H9 (cell line): ENCODE measurements at regions not wholly inside any gene's neighbourhood (a gene's known extent, or its start where the extent isn't known, plus 50 kb on each side); places are given as distances from the start of the nearest gene placed in this dataset.

ENCODE experiments used
- DNase-seq: peaks from one replicate; pipeline ENCODE4 v3.0.0-alpha.2; 2017
- H2AFZ ChIP-seq: one replicate; pipeline ENCODE4 v1.6.1; 2013; ENCODE audit warnings: mild to moderate bottlenecking, low read length, control low read depth, moderate library complexity
- H2AK5ac ChIP-seq: 2 replicates; pipeline ENCODE4 v1.6.1; 2013; ENCODE audit warnings: low read length, control low read depth, mixed read lengths; ENCODE audit not compliant: insufficient read length
- H2BK120ac ChIP-seq: one replicate; pipeline ENCODE4 v1.6.1; 2013; ENCODE audit warnings: low read depth, mild to moderate bottlenecking, low read length, control low read depth, inconsistent platforms; ENCODE audit not compliant: poor library complexity, severe bottlenecking
- H2BK12ac ChIP-seq: 2 replicates; pipeline ENCODE4 v1.6.1; 2013; ENCODE audit warnings: low read length, control low read depth, mixed read lengths, low read depth; ENCODE audit not compliant: insufficient read length
- H2BK15ac ChIP-seq: 2 replicates; pipeline ENCODE4 v1.6.1; 2013; ENCODE audit warnings: low read depth, low read length, control low read depth
- H2BK20ac ChIP-seq: one replicate; pipeline ENCODE4 v1.6.1; 2013; ENCODE audit warnings: low read depth, mild to moderate bottlenecking, low read length, control low read depth, inconsistent platforms; ENCODE audit not compliant: poor library complexity, severe bottlenecking
- H2BK5ac ChIP-seq: 2 replicates; pipeline ENCODE4 v1.6.1; 2013; ENCODE audit warnings: low read length, control low read depth, mixed read lengths; ENCODE audit not compliant: insufficient read length
- H3K14ac ChIP-seq: 2 replicates; pipeline ENCODE4 v1.6.1; 2013; ENCODE audit warnings: low read length, control low read depth; ENCODE audit not compliant: insufficient read depth
- H3K18ac ChIP-seq: 2 replicates; pipeline ENCODE4 v1.6.1; 2013; ENCODE audit warnings: low read depth, mild to moderate bottlenecking, mixed read lengths, low read length, control low read depth; ENCODE audit not compliant: insufficient read length
- H3K23ac ChIP-seq: 2 replicates; pipeline ENCODE4 v1.6.1; 2013; ENCODE audit warnings: low read length, control low read depth, mixed read lengths, low read depth; ENCODE audit not compliant: insufficient read length
- H3K23me2 ChIP-seq: 2 replicates; pipeline ENCODE4 v1.6.1; 2013; ENCODE audit warnings: low read depth, mild to moderate bottlenecking, mixed read lengths, low read length, control low read depth; ENCODE audit not compliant: insufficient read length, poor library complexity, severe bottlenecking
- H3K27ac ChIP-seq: 2 replicates; pipeline ENCODE4 v1.5.1; 2013; ENCODE audit warnings: low read length, control low read depth, mixed read lengths, low read depth; ENCODE audit not compliant: insufficient read length
- H3K27me3 ChIP-seq: 2 replicates; pipeline ENCODE4 v1.6.1; 2013; ENCODE audit warnings: low read length, control low read depth, inconsistent platforms; ENCODE audit not compliant: insufficient read depth
- H3K4ac ChIP-seq: 2 replicates; pipeline ENCODE4 v1.6.1; 2013; ENCODE audit warnings: low read depth, mild to moderate bottlenecking, control low read depth, inconsistent platforms, low read length, moderate library complexity
- H3K4me1 ChIP-seq: 2 replicates; pipeline ENCODE4 v1.6.1; 2013; ENCODE audit warnings: low read length, control low read depth, inconsistent platforms; ENCODE audit not compliant: insufficient read depth
- H3K4me2 ChIP-seq: 2 replicates; pipeline ENCODE4 v1.6.1; 2013; ENCODE audit warnings: low read length, control low read depth, mixed read lengths; ENCODE audit not compliant: insufficient read length, insufficient read depth
- H3K56ac ChIP-seq: 2 replicates; pipeline ENCODE4 v1.6.1; 2013; ENCODE audit warnings: low read depth, mild to moderate bottlenecking, mixed read lengths, low read length, control low read depth; ENCODE audit not compliant: insufficient read length
- H3K79me1 ChIP-seq: 2 replicates; pipeline ENCODE4 v1.6.1; 2013; ENCODE audit warnings: low read depth, mild to moderate bottlenecking, moderate library complexity, low read length, control low read depth, inconsistent platforms; ENCODE audit not compliant: insufficient read depth, poor library complexity, severe bottlenecking
- H3K79me2 ChIP-seq: 2 replicates; pipeline ENCODE4 v1.6.1; 2013; ENCODE audit warnings: low read length, control low read depth, inconsistent platforms; ENCODE audit not compliant: insufficient read depth
- H3K9ac ChIP-seq: 2 replicates; pipeline ENCODE4 v1.6.1; 2013; ENCODE audit warnings: low read length, control low read depth, mixed read lengths; ENCODE audit not compliant: insufficient read length; ENCODE audit errors: extremely low read depth
- H3K9me3 ChIP-seq: one replicate; pipeline ENCODE4 v1.6.1; 2013; ENCODE audit warnings: low read depth, low read length, inconsistent platforms; ENCODE audit not compliant: control insufficient read depth
- H3T11ph ChIP-seq: one replicate; pipeline ENCODE4 v1.6.1; 2013; ENCODE audit warnings: mild to moderate bottlenecking, low read length, control low read depth, inconsistent platforms
- H4K20me1 ChIP-seq: one replicate; pipeline ENCODE4 v1.6.1; 2013; ENCODE audit not compliant: control insufficient read depth, insufficient read length, insufficient read depth
- H4K5ac ChIP-seq: 2 replicates; pipeline ENCODE4 v1.6.1; 2013; ENCODE audit warnings: low read depth, mild to moderate bottlenecking, mixed read lengths, low read length, control low read depth; ENCODE audit not compliant: insufficient read length
- H4K8ac ChIP-seq: replicated peaks from 2 replicates; pipeline ENCODE4 v1.6.1; 2013; ENCODE audit warnings: low read length, control low read depth, mixed read lengths, low read depth; ENCODE audit not compliant: insufficient read length
- H4K91ac ChIP-seq: 2 replicates; pipeline ENCODE4 v1.6.1; 2013; ENCODE audit warnings: low read depth, mild to moderate bottlenecking, moderate library complexity, mixed read lengths, low read length, control low read depth; ENCODE audit not compliant: insufficient read length
- H3K27ac Mint-ChIP-seq, 3 experiments: 2 replicates in 2 of 3; 3 replicates in 1 of 3; pipeline ENCODE4 v1.8.0; 2020 to 2021; ENCODE audit warnings: mixed read lengths in 3 of 3, mild to moderate bottlenecking in 1 of 3, moderate library complexity in 1 of 3
- H3K27me3 Mint-ChIP-seq: 2 replicates; pipeline ENCODE4 v1.8.0; 2021; ENCODE audit warnings: low read depth, mild to moderate bottlenecking, moderate library complexity, mixed read lengths
- H3K36me3 Mint-ChIP-seq, 3 experiments: 2 replicates in 2 of 3; 3 replicates in 1 of 3; pipeline ENCODE4 v1.8.0; 2020 to 2021; ENCODE audit warnings: low read depth in 3 of 3, mixed read lengths in 3 of 3; ENCODE audit not compliant: insufficient read depth in 1 of 3
- H3K4me1 Mint-ChIP-seq, 2 experiments: 2 replicates each; pipeline ENCODE4 v1.8.0; 2020; ENCODE audit warnings: mixed read lengths in 2 of 2
- H3K4me3 Mint-ChIP-seq, 2 experiments: 2 replicates in 1 of 2; 3 replicates in 1 of 2; pipeline ENCODE4 v1.8.0; 2020 to 2021; ENCODE audit warnings: mild to moderate bottlenecking in 2 of 2, mixed read lengths in 2 of 2, moderate library complexity in 1 of 2
- H3K9me3 Mint-ChIP-seq, 2 experiments: 2 replicates in 1 of 2; 3 replicates in 1 of 2; pipeline ENCODE4 v1.8.0; 2020; ENCODE audit warnings: mild to moderate bottlenecking in 2 of 2, mixed read lengths in 2 of 2, moderate library complexity in 1 of 2
- WGBS: extraction: QIAGEN DNeasy Blood & Tissue Kit; methylation state at CpG from one replicate; pipeline ENCODE4 v1.1.7; 2013; ENCODE audit warnings: missing lambda C conversion rate, low lambda C conversion rate, mixed read lengths; ENCODE audit not compliant: insufficient read length; ENCODE audit errors: extremely low coverage; 5-methylcytosine and 5-hydroxymethylcytosine counted together
- TF ChIP-seq, protein P1 (sequence below): fragments of 200-600 bp; sonication (generic); conservative IDR thresholded peaks from 3 replicates; pipeline ENCODE4 v1.8.0; 2021; ENCODE audit warnings: antibody characterized with exemption, mild to moderate bottlenecking

DNA sequence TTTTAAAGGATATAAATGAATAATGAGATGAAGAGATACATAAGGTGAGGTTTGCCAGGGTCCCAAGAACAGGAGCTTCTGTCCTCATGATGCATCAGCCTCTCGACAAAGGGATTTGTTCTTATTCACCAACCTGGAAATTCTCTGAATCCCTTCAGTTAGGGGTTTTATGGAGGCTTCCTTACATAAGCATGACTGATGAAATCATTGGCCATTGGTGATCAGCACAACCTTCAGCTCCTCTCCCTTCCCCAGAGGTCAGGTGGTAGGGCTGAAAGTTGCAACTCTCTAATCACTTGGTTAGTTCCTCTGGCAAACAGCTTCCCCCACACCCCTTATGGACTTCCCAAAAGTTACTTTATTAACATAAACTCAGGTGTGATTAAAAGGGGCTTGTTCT lies 222.0 kb downstream of the SPRY1 start:
- no CpG with 5 or more reads among the region's 1 CpG for WGBS

More for the DNA sequence above, 222.0 kb downstream of the SPRY1 start:
- Histone ChIP-seq H4K20me1 (no peaks in the 10 kb centered on the region), H2BK5ac (no peak overlapping the region), H2BK12ac (no peak overlapping the region), H3K4ac (no peak overlapping the region), H3K27ac (no peak overlapping the region), H3K9ac (no peak overlapping the region), H3K23me2 (no peaks in the 10 kb centered on the region), H3K79me1 (no peaks in the 10 kb centered on the region), H3K23ac (no peak overlapping the region), H3T11ph (no peak overlapping the region), H2BK20ac (no peak overlapping the region), H4K5ac (no peak overlapping the region), H2AK5ac (no peak overlapping the region), H3K4me2 (no peak overlapping the region), H3K14ac (no peak overlapping the region), H3K9me3 (no peaks in the 10 kb centered on the region), H3K4me1 (no peaks in the 10 kb centered on the region), H2BK15ac (no peak overlapping the region), H4K91ac (no peak overlapping the region), H3K56ac (no peak overlapping the region), H2AFZ (no peak overlapping the region), H3K27me3 (no peaks in the 10 kb centered on the region), H3K79me2 (no peaks in the 10 kb centered on the region), H2BK120ac (no peak overlapping the region), H4K8ac (no peak overlapping the region), H3K18ac (no peak overlapping the region)
- Mint-ChIP-seq H3K27ac (no peak overlapping the region), H3K36me3 (no peaks in the 10 kb centered on the region), H3K9me3 (no peaks in the 10 kb centered on the region), H3K27me3 (no peaks in the 10 kb centered on the region; the same call in 1 of the 2 replicates), H3K4me3 (no peak overlapping the region), H3K4me1 (peaks cover 15 to 18% of the 10 kb centered on the region in 2 experiments)
- TF ChIP-seq, protein P1, sequence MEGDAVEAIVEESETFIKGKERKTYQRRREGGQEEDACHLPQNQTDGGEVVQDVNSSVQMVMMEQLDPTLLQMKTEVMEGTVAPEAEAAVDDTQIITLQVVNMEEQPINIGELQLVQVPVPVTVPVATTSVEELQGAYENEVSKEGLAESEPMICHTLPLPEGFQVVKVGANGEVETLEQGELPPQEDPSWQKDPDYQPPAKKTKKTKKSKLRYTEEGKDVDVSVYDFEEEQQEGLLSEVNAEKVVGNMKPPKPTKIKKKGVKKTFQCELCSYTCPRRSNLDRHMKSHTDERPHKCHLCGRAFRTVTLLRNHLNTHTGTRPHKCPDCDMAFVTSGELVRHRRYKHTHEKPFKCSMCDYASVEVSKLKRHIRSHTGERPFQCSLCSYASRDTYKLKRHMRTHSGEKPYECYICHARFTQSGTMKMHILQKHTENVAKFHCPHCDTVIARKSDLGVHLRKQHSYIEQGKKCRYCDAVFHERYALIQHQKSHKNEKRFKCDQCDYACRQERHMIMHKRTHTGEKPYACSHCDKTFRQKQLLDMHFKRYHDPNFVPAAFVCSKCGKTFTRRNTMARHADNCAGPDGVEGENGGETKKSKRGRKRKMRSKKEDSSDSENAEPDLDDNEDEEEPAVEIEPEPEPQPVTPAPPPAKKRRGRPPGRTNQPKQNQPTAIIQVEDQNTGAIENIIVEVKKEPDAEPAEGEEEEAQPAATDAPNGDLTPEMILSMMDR = no peak
- DNase-seq = no peak
